Fibroblast of lung (primary cell): ENCODE measurements at regions not wholly inside any gene's neighbourhood (a gene's known extent, or its start where the extent isn't known, plus 50 kb on each side); places are given as distances from the start of the nearest gene placed in this dataset.

Experiments used
- DNase-seq, 2 donors: peaks; one replicate each; pipeline versions ENCODE4 v3.0.0 to v3.0.0-alpha.2; 2010; ENCODE audit warnings: low read depth in 2 of 2
- H2AFZ ChIP-seq: 2 replicates; pipeline ENCODE4 v1.5.1; 2012; ENCODE audit warnings: low read length, control low read depth, inconsistent platforms
- H3K27ac ChIP-seq: 2 replicates; pipeline ENCODE4 v1.5.1; 2011; ENCODE audit warnings: low read length, control low read depth; ENCODE audit not compliant: insufficient read depth
- H3K27me3 ChIP-seq: 2 replicates; pipeline ENCODE4 v1.5.1; 2011; ENCODE audit warnings: mild to moderate bottlenecking, low read length; ENCODE audit not compliant: control insufficient read depth, insufficient read depth
- H3K36me3 ChIP-seq: 2 replicates; pipeline ENCODE4 v1.5.1; 2011; ENCODE audit warnings: low read length; ENCODE audit not compliant: control insufficient read depth, insufficient read depth
- H3K4me1 ChIP-seq: 2 replicates; pipeline ENCODE4 v1.5.1; 2011; ENCODE audit warnings: low read length; ENCODE audit not compliant: control insufficient read depth, insufficient read depth; ENCODE audit errors: extremely low read depth
- H3K4me2 ChIP-seq: 2 replicates; pipeline ENCODE4 v1.5.1; 2011; ENCODE audit warnings: low read length, control low read depth; ENCODE audit not compliant: insufficient read depth; ENCODE audit errors: extremely low read depth
- H3K4me3 ChIP-seq, 4 experiments: fragments of 200-600 bp in 1 of 4; sonication (generic) in 1 of 4; replicated peaks in 1 of 4; 2 replicates each; pipeline ENCODE4 v1.5.1; 2011 to 2016; ENCODE audit warnings: low read length in 4 of 4, low read depth in 3 of 4, mild to moderate bottlenecking in 3 of 4, control low read depth in 2 of 4, inconsistent platforms in 1 of 4, mixed read lengths in 1 of 4; ENCODE audit not compliant: insufficient read depth in 1 of 4; ENCODE audit errors: control extremely low read depth in 1 of 4
- H3K79me2 ChIP-seq: 2 replicates; pipeline ENCODE4 v1.5.1; 2012; ENCODE audit warnings: mild to moderate bottlenecking, low read length, inconsistent platforms; ENCODE audit not compliant: control insufficient read depth, insufficient read depth
- H3K9ac ChIP-seq: 2 replicates; pipeline ENCODE4 v1.5.1; 2011; ENCODE audit warnings: mild to moderate bottlenecking, low read length, control low read depth; ENCODE audit not compliant: insufficient read depth
- H3K9me3 ChIP-seq: 2 replicates; pipeline ENCODE4 v1.5.1; 2012; ENCODE audit warnings: low read depth, low read length; ENCODE audit not compliant: control insufficient read depth, insufficient read depth
- H4K20me1 ChIP-seq: 2 replicates; pipeline ENCODE4 v1.5.1; 2011; ENCODE audit warnings: low read length; ENCODE audit not compliant: control insufficient read depth, insufficient read depth; ENCODE audit errors: extremely low read depth
- EZH2 ChIP-seq: IDR thresholded peaks from 2 replicates; pipeline ENCODE4 v1.5.1; 2012; ENCODE audit warnings: low read length, control low read depth, mild to moderate bottlenecking; ENCODE audit errors: missing control alignments
- TF ChIP-seq, protein P1 (sequence below), 2 donors: IDR thresholded peaks in 1 of 2; conservative IDR thresholded peaks in 1 of 2; 1 replicate in 1 of 2; 2 replicates in 1 of 2; pipeline ENCODE4 v1.5.1; 2011 to 2012; ENCODE audit warnings: low read length in 2 of 2, control low read depth in 1 of 2, inconsistent platforms in 1 of 2, low read depth in 1 of 2, mild to moderate bottlenecking in 1 of 2

DNA sequence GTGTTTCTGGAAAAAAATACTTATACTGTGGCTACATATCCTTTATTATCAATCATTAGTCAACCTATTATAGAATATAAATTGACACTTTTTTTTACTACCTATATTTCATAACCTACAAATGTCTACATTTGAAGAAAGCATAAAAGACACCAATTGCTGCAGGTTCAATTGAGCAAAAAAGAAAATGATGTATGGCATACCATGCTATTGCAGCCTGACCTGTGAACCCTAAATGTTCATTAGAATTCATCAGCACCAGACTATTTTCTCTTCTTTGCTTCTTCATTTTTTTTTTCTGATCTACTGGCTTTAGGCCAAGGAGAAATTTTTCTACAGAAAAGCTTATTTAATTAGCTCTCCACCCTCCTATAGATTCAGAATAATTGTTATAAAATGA, 1628.2 kb upstream of the IGFBP7 start:
- Histone ChIP-seq H4K20me1 (no peaks in the 10 kb centered on the region), H3K9ac (no peak overlapping the region), H3K9me3 (no peaks in the 10 kb centered on the region), H3K27ac (no peak overlapping the region), H3K4me3 (no peak overlapping the region), H3K4me1 (no peaks in the 10 kb centered on the region), H3K27me3 (no peaks in the 10 kb centered on the region), H3K36me3 (no peaks in the 10 kb centered on the region), H3K79me2 (no peaks in the 10 kb centered on the region), H2AFZ (no peak overlapping the region), H3K4me2 (no peak overlapping the region)
- TF ChIP-seq, protein P1, sequence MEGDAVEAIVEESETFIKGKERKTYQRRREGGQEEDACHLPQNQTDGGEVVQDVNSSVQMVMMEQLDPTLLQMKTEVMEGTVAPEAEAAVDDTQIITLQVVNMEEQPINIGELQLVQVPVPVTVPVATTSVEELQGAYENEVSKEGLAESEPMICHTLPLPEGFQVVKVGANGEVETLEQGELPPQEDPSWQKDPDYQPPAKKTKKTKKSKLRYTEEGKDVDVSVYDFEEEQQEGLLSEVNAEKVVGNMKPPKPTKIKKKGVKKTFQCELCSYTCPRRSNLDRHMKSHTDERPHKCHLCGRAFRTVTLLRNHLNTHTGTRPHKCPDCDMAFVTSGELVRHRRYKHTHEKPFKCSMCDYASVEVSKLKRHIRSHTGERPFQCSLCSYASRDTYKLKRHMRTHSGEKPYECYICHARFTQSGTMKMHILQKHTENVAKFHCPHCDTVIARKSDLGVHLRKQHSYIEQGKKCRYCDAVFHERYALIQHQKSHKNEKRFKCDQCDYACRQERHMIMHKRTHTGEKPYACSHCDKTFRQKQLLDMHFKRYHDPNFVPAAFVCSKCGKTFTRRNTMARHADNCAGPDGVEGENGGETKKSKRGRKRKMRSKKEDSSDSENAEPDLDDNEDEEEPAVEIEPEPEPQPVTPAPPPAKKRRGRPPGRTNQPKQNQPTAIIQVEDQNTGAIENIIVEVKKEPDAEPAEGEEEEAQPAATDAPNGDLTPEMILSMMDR (conservative IDR thresholded peaks at IDR 0.05 in 1 of 2, IDR thresholded peaks at IDR 0.05 in 1 of 2; ENCODE audit: low read depth in 1 of 2, low read length in 2 of 2) = no peak
- no peak for TF ChIP-seq EZH2
- DNase-seq = no peak

DNA sequence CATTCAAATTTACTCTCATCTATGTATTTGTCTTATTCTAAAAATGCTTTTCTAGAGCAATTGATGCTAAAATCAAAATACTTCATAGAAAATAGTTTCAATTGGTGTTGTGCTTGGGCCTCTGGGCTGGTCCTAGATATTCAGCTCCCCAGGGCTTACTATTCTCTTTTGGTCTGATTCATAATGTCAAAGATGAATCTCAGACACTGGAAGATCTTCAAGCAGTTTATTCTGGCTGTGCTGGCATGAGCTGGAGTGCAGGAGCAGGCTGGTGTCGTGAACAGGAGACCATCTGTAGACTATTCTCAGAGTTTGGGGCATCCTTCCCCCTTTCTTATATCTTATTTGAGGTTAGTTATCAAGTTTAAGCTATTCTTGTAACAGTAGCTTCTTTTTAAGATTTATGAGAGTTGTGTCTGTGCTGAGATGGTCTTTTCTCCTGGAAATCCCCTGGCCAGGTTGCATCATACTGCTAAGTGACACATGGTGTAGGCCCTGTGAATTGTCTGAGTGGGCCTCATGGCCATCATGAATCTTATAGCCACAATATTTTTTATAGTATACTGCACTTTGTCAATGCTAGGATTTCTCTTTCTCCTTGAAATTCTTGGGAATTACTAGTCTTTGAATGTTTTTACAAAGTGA, 1624.0 kb upstream of the IGFBP7 start:
- H3K27me3 ChIP-seq = no peaks in the 10 kb centered on the region
- no peak for DNase-seq
- no peaks in the 10 kb centered on the region for H3K36me3 ChIP-seq
- H3K79me2 ChIP-seq = no peaks in the 10 kb centered on the region
- TF ChIP-seq EZH2 = no peak
- TF ChIP-seq, protein P1 (conservative IDR thresholded peaks at IDR 0.05 in 1 of 2, IDR thresholded peaks at IDR 0.05 in 1 of 2; ENCODE audit: low read depth in 1 of 2, low read length in 2 of 2) = no peak
- H4K20me1 ChIP-seq = no peaks in the 10 kb centered on the region
- H3K9ac ChIP-seq = no peak overlapping the region
- no peak overlapping the region for H3K27ac ChIP-seq
- no peak overlapping the region for H3K4me2 ChIP-seq
- H3K9me3 ChIP-seq = no peaks in the 10 kb centered on the region
- no peak overlapping the region for H2AFZ ChIP-seq
- H3K4me3 ChIP-seq = no peak overlapping the region
- H3K4me1 ChIP-seq = no peaks in the 10 kb centered on the region

DNA sequence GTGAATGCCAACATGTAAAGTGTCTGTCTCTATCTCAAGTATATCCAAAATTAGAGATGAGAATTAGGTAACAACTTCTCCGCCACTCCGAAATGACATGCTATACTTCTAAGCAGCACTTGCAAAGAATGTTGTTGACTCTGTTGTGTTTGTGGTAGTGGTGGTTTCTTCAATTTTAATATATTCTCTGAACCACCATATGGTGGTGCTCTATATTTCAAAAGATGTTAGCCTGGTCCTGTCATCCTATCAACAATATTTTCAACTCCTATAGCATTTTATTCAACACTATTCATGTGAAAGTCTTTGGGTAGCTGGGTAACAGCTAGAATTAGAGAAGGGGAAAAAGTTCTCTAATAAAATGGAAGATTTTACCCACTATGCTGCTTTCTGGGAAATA, 1622.8 kb upstream of the IGFBP7 start:
- H2AFZ ChIP-seq = no peak overlapping the region
- H3K9ac ChIP-seq = no peak overlapping the region
- no peaks in the 10 kb centered on the region for H3K4me1 ChIP-seq
- no peaks in the 10 kb centered on the region for H3K27me3 ChIP-seq
- TF ChIP-seq, protein P1 (conservative IDR thresholded peaks at IDR 0.05 in 1 of 2, IDR thresholded peaks at IDR 0.05 in 1 of 2; ENCODE audit: low read depth in 1 of 2, low read length in 2 of 2) = no peak
- TF ChIP-seq EZH2 = no peak
- no peaks in the 10 kb centered on the region for H4K20me1 ChIP-seq
- no peak overlapping the region for H3K4me3 ChIP-seq
- no peaks in the 10 kb centered on the region for H3K36me3 ChIP-seq
- no peaks in the 10 kb centered on the region for H3K9me3 ChIP-seq
- H3K79me2 ChIP-seq = no peaks in the 10 kb centered on the region
- DNase-seq = no peak
- H3K27ac ChIP-seq = no peak overlapping the region
- no peak overlapping the region for H3K4me2 ChIP-seq
